GM12865 (cell line): ENCODE measurements at regions not wholly inside any gene's neighbourhood (a gene's known extent, or its start where the extent isn't known, plus 50 kb on each side); places are given as distances from the start of the nearest gene placed in this dataset.

Experiments used
- DNase-seq: peaks from one replicate; pipeline ENCODE4 v3.0.0; 2010; ENCODE audit warnings: low read depth
- H3K4me3 ChIP-seq: 2 replicates; pipeline ENCODE4 v1.5.1; 2011; ENCODE audit warnings: mild to moderate bottlenecking, low read depth, low read length, control low read depth
- CTCF ChIP-seq: IDR thresholded peaks from 2 replicates; pipeline ENCODE4 v1.5.1; 2011; ENCODE audit warnings: low read length, control low read depth, low read depth, inconsistent platforms; ENCODE audit not compliant: insufficient read depth; ENCODE audit errors: missing control alignments

DNA sequence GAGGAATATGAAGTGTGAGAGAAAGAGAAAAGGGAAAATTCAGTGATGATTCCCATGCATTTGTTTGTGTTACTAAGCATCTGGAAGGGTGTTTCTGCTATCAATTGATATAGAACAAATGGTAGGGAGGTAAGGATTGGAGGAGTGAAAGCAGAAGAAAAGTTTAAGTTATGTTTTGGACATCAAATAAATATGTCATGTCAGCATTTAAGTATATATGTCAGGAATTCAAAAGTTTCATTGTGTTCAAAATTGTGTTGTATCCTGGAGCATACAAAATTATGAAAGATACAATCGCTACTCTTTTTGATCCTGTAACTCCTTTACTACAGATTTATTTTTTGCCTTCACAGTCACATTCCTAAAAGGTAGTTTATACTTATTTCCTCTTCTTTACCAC, 885.8 kb downstream of the KCNA4 start:
- no peak overlapping the region for H3K4me3 ChIP-seq
- DNase-seq: no peak
- TF ChIP-seq CTCF: no peak

GRCh38 chr11:29129844-29130243, 887.0 kb downstream of the KCNA4 start:
- no peak for DNase-seq
- TF ChIP-seq CTCF: no peak
- H3K4me3 ChIP-seq: no peak overlapping the region

- H3K4me3 ChIP-seq: no peak overlapping the region
- no peak for DNase-seq
- TF ChIP-seq CTCF: no peak
Measured at GRCh38 chr11:29127461-29127860, 889.4 kb downstream of the KCNA4 start.

GRCh38 chr11:29125606-29126005, 891.2 kb downstream of the KCNA4 start:
- no peak for TF ChIP-seq CTCF
- no peak overlapping the region for H3K4me3 ChIP-seq
- DNase-seq: no peak

DNA sequence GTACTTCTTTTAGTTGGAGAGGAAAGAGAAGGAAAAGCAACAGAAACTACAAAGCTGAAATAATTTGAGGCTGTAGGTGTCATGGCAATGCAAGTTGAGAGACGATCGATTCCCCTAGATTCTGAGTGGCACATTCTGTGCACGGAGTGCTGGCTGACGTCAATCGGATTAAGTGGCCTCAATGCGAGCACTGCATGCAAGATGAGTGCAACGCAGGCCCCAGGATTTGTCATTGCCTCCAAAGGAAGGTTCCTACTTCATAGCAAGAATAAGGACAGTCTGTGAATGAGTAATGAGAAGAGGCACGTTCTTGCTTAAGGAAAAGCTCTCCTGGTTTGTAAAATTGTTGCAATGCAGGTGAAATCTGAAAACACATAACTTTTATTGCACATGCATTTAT, 892.4 kb downstream of the KCNA4 start:
- no peak for TF ChIP-seq CTCF
- DNase-seq: no peak

GRCh38 chr11:29119707-29120618, 896.9 kb downstream of the KCNA4 start:
- TF ChIP-seq CTCF: no peak
- no peak for DNase-seq
- no peak overlapping the region for H3K4me3 ChIP-seq

More for the DNA sequence above, 892.4 kb downstream of the KCNA4 start:
- no peak overlapping the region for H3K4me3 ChIP-seq

DNA sequence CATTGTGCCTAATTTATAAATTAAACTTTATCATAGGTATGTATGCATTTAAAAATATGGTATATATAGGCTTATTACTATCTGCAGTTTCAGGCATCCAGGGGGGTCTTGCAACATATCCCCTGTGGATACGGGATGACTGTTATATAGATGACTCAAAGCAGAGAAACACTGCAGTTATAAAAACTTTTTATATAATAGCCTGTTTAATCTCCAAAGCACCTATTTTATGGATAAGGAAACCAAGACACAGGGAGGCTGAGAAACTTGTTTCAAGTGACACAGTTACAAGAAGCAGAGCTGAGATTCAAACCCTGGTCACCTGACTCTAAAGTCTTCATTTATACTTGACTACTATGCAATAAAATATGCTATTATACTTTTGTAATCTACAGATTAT, 897.7 kb downstream of the KCNA4 start:
- H3K4me3 ChIP-seq: no peak overlapping the region
- no peak for DNase-seq
- no peak for TF ChIP-seq CTCF
